HG03060 (cell line): ENCODE measurements at regions not wholly inside any gene's neighbourhood (a gene's known extent, or its start where the extent isn't known, plus 50 kb on each side); places are given as distances from the start of the nearest gene placed in this dataset.

ENCODE experiments used
- ATAC-seq: cut with Tn5 transposase; IDR thresholded peaks from one replicate; pipeline ENCODE4 v1.9.1; 2021; ENCODE audit warnings: low read depth, moderate number of reproducible peaks; ENCODE audit not compliant: unreplicated experiment

DNA sequence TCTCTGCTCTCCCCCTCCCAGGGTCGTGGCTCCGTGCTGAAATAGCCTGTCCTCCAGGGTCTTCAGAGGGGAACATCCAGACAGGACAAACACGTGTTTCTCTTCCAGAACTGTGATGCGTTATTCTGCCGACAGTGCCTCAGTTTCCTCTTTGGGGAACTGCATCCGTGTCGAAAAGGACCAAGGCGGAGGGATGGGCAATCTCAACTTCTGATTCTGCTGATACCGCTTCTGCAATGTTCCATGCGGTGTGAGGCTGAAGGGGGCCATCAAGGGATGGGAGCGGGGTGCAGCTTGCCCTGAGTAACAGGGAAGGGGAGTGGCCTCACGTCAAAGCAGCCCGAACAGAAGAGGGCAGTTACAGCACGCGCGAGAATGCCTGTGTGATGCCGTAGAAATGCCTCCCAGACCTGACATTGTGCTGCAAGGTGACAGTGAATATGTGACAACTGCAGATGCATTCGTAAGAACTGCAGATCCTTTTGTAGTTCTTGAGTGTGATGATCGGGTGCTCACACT, 275.7 kb downstream of the SHQ1 start:
- no peak for ATAC-seq

DNA sequence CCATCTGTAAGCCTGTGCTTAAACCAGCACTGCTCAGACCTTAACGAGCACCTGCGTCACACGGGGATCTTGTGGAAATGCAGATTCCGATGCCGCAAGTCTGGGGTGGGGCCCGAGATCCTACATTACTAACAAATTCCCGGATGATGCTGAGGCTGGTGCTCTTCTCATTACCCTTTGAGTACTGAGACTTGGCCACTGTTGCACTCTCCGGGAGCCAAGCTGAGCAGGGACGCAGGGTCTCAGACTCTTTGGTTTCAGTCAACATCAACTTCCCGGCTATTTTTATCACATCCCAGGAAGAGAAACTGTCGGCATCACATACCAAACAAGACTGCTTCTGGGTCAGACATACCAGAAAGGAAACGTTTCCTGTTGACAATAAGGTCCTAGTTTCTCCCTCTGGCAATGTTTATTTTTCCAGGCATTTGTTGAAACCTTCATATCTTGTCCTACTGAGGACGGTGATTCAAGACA, 276.6 kb downstream of the SHQ1 start:
- ATAC-seq: no peak

DNA sequence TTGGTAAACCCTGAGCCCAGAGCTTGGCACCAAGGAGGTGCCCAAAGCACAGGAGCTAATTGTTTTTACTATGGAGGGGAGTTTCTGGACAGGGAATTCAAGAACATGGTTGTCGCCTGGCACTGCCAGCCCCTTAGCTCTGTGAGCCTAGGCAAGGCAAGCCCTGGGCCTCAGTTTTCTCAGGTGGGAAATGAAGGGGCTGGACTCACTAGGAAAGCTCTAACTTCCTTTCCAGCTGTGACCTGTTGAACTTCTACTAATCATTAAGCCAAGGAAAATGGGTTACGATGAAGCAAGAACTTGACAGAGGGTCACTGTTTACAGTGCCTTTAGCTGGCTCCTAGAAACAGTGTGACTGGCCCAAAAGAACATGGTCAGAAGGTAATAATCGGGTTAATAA, 277.2 kb downstream of the SHQ1 start:
- ATAC-seq: no peak

DNA sequence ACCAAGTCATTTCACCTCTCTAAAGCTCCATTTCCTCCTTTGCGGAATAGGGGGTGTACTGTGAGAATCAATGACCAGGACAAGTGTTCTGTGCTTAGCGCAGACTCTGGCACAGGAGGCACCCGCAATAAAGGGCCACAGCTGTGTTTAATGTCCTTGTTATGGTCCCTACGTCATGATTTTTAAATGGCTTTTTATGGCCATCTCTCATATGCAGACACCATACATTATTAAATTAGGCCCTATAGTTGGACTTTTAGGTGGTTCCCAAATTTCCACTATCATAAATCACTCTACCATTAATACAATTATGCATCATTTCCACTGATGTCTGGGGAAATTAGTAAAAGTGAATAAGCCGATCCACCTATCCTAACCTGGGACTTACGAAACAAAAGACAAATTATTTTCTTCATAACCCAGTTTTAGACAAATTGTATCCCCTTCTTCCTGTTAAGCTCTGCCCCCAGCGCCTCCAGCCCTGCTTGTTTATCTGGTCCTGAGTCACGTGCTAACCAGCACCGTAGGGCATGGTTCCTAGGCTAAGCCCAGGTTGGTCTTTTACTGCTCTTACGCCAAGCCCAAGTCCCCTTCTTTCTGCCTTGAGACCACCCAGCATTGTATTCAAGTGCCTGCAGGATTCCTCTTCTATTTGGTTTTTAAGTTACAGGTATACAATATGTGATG, 278.3 kb downstream of the SHQ1 start:
- no peak for ATAC-seq

DNA sequence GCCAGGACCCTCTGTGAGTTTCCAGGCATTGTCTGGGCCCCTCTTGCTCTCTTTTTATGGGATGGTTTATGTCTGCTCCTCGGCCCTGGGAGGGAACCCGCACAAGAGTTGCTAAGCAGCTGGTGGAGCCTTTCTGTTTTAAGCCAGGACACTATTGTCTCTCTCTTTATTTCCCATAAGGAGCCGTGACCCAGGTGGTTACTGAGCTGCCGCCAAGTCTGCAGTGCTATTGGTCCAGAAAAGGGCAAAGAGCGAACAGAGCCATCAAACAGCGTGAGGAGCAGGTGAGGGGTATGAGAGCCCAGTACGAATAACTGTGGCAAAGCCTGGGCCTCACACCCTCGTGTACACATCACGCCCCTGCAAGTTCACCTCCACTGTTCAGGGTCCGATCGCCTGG, 280.2 kb downstream of the SHQ1 start:
- no peak for ATAC-seq

DNA sequence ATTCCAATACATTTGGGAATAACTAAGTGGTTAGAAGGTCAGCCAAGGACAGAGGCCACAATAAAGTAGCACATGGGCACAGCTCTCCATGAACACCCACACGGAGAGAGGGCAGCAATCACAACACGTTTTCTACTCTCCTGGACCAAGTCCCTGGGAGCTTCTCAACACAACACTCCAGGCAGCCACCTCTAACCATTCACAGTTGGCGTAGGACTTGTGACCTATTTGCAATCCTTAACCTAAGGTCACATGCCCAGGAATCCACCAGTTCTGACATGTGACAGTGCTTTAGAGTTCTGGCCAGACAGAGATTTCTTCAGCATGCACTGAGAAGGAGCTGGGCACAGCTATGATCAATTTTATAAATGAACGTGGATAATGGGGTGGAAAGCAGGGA, 280.8 kb downstream of the SHQ1 start:
- no peak for ATAC-seq

DNA sequence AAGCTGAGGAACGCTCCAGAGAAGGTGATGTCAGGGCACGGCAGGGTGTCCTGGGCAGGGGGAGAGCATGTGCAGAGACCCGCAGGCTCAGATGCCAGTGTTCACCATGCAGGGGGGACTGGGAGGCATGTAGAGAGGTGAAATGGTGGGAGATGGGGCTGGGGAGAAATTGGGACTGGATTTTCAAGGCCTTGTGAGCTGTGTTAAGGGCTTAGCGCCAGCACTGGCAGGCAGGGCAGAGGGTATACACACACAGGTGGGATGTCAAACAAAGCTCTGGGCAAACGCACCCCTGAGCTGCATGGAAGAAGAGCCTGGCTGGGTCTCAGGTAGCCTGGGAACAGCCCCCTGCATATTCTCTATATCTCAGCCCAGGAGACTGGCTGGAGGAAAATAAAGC, 282.7 kb downstream of the SHQ1 start:
- ATAC-seq: no peak

DNA sequence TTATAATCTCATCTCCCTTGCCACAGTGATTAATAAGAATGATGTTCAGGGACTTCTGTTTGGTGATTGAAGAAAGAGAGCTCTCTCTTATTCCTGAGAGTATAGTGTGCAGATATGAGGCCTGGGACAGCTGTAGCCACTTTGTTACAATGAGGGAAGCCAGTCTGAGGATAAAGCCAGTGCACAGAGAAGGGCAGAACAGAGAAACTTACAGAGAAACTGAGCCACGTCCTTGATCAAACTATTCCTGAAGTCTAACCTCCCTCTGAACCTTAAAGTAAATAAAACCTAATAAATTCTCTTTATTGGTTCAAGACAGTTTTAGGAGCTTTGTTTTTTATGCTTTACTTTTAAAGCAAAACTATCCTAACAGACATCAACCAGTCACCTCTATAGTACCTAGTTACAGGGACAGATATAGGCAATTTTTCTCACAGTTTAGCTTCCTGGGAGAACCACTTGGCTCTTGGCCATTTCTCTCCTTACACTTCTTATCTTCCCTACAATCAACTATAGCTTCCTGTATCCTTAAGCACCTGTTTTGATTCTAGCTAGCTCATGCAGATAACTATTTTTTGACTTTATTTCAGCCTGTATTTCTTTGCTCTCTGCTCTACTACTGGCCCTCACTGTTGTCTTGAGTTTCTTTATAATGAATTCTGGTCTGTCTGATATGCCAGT, 284.4 kb downstream of the SHQ1 start:
- ATAC-seq: no peak

DNA sequence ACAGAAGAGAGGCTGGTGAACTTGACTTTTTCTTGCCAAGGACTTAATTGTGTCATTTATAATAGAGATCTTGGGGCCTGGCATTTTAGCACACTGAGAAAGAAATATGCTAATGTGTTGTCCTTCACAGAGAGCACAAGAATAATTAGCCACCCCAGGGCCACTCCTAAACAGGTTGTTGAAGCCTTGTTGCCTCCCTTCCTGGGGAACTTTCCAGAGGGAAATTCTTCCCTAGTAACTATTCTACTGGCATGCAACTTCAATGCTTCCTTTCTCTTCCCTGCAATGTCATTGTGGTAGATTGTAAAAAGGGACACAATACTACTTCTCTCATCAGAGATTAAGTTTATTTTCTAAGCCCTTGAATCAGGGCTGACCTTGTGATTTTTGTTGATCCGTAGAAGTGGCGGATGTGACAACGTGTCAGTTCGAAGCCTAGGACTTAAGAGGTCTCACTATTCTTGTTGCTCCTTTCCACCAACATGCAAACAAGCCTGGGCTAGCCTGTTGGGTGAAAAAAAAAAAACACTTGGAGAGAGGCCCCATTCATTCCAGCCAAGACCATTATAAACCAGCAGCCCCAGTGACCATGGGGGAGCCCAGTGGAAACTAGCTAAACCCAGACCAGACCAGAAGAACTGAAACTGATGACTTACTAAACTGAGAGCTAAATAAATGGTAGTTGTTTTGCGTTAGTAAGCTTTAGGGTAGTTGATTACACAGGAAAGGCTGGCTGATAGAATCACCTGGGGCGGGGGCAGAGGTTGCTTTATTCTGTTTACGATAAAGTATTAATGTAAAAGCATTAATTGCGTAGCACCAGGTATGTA, 287.2 kb downstream of the SHQ1 start:
- no peak for ATAC-seq

DNA sequence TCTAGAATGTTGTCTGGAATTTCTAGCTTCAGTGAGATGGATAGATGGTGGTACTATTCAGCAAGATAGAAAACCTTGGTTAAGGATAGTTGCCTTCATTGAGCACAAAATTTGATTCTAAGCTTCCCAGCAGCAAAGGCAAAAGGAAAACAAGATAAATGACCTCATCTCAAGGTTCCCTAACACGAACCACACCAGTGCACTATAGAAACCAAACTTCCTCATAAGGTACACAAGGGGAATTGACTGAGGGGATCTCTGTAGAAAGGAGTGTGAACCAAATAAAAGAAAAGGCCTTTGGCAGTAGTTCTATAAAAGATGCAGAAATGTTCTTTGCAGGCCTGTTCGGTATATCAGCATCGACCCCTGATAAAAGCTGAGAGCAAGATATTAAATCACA, 288.9 kb downstream of the SHQ1 start:
- no peak for ATAC-seq

DNA sequence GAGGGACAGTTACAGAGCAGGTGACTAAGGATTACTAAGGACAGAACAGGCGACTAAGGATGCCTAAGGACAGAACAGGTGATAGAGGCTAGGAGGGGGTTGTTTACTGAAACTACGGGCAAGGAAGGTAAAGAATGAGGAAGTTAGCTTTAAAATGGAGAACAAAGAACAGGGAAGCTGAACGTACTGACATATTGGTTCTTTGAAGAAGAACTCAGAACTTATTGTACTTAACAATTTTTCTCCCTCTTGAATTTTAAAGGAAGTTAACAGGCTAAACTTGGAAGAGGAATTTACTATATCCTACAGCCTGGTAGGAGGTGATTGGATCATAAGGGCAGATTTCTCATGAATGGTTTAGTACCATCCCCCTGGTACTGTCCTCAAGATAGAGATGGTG, 290.2 kb downstream of the SHQ1 start:
- no peak for ATAC-seq

DNA sequence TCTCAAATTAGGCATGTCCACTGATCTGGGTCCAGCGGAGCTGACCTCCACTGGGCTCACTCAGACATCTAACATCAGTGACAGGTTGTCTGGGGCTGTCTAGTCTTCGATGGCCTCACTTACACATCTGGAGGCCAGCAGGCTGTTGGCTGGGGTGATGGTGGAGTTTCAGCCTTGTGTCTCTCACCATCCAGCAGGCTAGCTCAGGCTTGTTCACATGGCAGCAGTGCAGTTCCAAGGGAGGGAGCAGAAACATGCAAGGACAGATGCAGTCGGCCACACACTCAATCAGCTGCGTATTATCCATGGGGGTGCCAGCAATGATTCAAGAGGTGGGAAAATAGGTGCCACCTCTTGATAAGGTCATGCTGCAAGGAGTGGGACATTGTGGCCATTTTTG, 292.5 kb downstream of the SHQ1 start:
- ATAC-seq: no peak

DNA sequence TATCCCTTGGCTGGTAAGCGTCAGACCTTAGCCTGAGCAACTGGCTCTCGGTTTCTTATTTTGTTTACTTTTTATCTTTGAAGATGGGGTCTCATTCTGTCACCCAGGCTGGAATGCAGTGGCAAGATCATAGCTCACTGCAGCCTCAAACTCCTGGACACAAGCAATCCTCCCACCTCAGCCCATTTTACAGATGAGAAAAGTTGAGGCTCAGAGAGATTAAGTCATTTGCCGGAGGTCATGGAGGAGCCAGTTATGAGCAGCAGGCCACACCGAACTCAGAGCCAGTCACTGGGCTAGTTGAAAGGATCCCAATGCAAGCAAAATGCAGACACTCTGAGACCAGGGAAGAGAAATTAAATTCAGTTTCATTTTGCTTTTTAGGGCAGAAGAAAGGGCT, 293.6 kb downstream of the SHQ1 start:
- ATAC-seq: no peak

DNA sequence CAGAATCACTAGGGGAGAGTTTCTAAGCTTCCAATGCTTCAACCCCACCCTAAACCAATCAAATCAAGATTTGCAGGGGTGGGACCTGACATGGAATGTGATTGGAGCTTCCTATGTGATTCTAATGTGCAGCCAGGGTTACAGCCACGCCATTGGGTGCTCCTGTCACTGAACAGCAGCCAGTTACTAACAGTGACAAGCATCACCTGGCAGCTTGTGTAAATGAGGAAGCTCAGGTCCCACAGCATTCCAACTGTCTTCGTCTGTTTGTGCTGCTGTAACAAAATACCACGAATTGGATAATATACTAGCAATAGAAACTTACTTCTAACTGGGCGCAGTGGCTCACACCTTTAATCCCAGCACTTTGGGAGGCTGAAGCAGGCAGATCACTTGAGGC, 294.9 kb downstream of the SHQ1 start:
- no peak for ATAC-seq

DNA sequence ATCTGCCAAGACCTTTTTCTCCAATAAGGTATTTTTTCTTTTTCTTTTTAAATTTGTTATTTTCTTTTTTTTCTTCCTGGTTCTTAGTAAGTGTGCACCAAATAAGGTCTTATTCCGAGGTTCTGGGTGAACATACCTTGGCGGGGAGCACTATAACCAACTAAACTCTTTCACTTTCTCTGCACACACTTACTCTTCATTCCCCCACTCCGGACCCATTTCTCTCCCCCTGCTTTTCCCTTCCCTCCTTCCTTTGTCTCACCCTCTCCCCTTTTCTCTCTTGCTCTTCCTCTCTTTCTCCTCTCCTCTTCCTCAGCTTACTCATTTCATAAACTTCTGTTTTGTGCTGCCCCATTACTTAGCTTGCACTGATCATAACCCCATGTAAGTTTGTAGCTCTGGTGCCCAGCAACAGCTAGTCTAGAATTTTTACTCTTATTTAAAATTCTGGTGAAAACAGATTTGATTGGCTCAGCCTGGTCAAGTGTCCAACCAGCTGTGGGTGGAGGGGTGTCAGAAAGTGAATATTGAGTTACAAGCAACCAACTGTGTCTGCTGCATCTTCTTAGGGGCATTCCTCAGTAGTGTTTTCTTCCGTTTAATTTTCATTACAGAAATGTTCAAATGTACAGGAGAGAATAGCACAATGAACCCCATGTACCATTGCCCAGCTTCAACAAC, 297.5 kb downstream of the SHQ1 start:
- ATAC-seq: no peak

DNA sequence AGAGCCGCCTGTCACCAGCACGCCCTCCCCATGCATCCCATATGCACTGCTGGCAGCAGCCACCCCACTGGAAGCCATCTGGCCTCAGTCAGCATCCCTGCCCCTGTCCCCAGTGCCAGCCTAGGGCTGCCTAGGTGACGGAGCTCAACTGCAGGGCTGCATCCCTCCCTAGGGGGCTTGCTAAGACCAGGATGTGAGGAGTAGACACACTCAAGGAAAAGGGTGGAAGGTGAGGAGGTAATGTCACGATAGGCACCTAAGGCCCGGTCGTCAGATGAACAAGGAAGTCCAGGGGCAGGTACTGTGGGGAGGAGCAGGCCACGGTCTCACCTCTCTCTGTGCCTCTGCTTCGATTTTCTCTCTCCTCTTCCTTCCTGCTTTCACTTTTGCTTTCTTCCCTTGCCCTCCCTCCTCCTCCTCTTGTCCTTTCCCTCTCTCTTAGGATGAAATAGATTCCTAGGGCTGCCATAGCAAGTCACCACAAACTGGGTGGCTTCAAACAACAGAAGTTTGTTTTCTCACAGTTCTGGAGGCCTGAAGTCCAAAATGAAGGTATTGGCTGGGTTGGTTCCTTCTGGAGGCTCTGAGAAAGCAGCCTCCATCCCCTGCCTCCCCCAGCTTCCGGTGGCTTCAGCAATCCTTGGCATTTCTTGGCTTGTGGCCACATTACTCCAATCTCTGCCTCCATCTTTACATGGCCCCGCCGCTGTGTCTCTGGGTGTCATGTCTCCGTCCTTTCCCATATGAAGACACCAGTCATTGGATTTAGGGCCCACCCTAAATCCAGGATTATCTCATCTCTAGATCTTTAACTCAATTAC, 298.3 kb downstream of the SHQ1 start:
- no peak for ATAC-seq

DNA sequence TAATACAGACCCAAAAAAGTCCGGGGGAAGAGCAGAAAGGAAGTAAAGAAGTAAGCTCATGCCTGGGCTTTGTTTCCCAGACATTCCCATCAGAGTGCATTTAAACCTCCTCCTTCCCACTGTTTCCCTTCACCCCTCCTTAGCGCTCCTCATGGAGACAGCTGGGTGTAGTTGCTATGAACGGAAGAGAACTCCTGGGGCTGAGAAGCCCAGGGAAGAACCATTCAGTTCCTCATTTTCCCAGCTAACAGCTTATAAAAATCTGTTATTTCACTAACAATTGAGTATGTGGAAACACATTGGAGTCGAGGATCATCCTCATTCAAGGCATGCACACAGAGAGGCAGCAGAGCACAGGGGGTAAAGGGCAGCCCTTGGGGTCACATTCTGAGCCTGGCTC, 299.3 kb downstream of the SHQ1 start:
- ATAC-seq: no peak

DNA sequence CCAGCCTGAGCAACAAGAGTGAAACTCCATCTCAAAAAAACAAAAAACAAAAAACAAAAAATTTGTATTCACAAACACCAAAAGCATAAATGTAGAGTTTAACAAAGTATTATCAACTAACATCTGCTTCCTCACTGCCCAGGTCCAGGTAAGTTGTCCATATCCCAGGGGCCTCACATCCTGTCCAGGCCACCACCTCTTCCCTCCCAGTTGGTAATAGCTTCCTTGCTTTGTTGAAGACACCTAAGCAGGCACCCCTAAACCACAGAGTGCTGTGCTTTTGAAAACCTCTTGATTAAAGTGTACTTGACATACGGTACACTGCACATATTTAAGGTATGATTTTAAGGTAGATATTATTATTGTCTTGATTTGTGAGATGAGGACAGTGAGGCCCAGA, 299.8 kb downstream of the SHQ1 start:
- ATAC-seq: no peak

DNA sequence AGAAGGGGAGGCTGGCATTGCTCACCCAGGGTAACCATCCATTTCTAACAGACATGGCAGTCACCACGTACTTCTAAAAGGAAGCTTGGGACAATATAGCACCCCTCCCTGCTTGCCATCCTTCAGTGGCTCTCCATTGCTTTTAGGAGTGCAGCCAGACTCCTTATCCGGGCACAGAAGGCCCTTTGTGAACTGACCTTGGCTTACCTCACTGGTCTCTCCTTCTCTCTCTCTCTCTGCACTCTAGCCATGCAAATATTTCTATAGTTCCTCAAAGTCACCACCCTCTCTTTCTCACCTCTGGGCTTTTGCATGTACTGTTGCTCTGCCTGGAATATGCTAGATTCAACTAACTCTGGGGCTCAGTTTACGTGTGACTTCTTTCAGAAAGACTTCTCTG, 301.1 kb downstream of the SHQ1 start:
- ATAC-seq: no peak

DNA sequence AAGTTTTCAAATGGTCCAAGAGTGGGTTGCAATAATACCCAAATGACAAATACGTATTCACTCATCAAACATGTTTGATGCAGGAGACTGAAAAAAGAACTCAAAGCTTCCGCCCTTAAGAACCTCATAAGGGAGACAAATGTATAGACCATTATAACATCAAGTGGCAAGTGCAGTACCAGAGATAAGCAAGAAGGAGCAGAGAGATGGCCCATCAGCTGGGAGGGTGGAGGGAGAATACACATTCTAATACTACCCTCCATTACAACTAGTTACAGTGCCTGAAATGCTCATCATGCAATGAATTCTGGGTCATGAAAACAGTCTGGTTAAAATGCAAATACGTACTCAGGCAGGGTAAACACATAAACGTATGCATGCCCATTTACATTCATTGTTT, 304.0 kb downstream of the SHQ1 start:
- ATAC-seq: no peak
